ENCODE measurements at regions not wholly inside any gene's neighbourhood (a gene's known extent, or its start where the extent isn't known, plus 50 kb on each side); places are given as distances from the start of the nearest gene placed in this dataset.

GRCh38 chr6:91719414-91719813 is 1132.5 kb upstream of the MAP3K7 start:
- Histone ChIP-seq H3K14ac (ENCODE audit: insufficient read length) (no peak overlapping the region), H2AK5ac (ENCODE audit: low read depth, low read length) (no peak overlapping the region), H3K79me2 (ENCODE audit: control insufficient read depth in 1 of 2, insufficient read depth in 2 of 2, low read length in 2 of 2) (no peaks in the 10 kb centered on the region), H4K20me1 (replicated peaks in 1 of 2; ENCODE audit: control insufficient read depth in 1 of 2, insufficient read depth in 2 of 2, low read length in 2 of 2) (no peaks in the 10 kb centered on the region), H3K27ac (ENCODE audit: low read depth, low read length) (no peak overlapping the region), H3K4me3 (ENCODE audit: extremely low read depth in 1 of 4, insufficient read depth in 2 of 4, low read depth in 3 of 4, low read length in 4 of 4) (no peak overlapping the region), H3K4me2 (ENCODE audit: insufficient read depth in 1 of 2, low read depth in 2 of 2, low read length in 2 of 2) (no peak overlapping the region), H3K23me2 (ENCODE audit: low read depth, low read length) (no peaks in the 10 kb centered on the region), H3K4ac (replicated peaks; ENCODE audit: insufficient read length, low read depth, low read length) (no peak overlapping the region), H2BK5ac (ENCODE audit: low read depth, low read length) (no peak overlapping the region), H3K4me1 (replicated peaks in 1 of 4; ENCODE audit: control insufficient read depth in 3 of 4, insufficient read depth in 4 of 4, low read length in 3 of 4) (no peaks in the 10 kb centered on the region), H3K56ac (replicated peaks; ENCODE audit: insufficient read length, low read depth, low read length) (no peak overlapping the region), H3K23ac (ENCODE audit: insufficient read length) (no peak overlapping the region), H4K91ac (replicated peaks; ENCODE audit: insufficient read length, low read length) (no peak overlapping the region), H3K79me1 (ENCODE audit: low read depth, low read length) (no peaks in the 10 kb centered on the region), H3K9me3 (ENCODE audit: insufficient read depth in 2 of 2, low read depth in 1 of 2, low read length in 1 of 2) (no peaks in the 10 kb centered on the region), H2BK15ac (ENCODE audit: low read length) (no peak overlapping the region), H2BK20ac (ENCODE audit: low read length) (no peak overlapping the region), H3K9ac (replicated peaks in 1 of 4; ENCODE audit: extremely low read depth in 1 of 4, low read depth in 3 of 4, low read length in 3 of 4) (no peak overlapping the region), H2BK120ac (replicated peaks; ENCODE audit: low read depth, low read length) (no peak overlapping the region), H3K36me3 (ENCODE audit: control insufficient read depth in 2 of 4, insufficient read depth in 4 of 4, low read length in 3 of 4) (no peaks in the 10 kb centered on the region), H4K5ac (ENCODE audit: insufficient read length, low read depth, low read length) (no peak overlapping the region), H3K27me3 (replicated peaks in 1 of 4; ENCODE audit: control insufficient read depth in 3 of 4, extremely low read depth in 1 of 4, insufficient read depth in 3 of 4, low read length in 3 of 4) (peaks cover 0 to 1% (median 0%) of the 10 kb centered on the region in 4 experiments; a peak in 1 of 7 replicates), H4K8ac (ENCODE audit: extremely low read depth, insufficient read depth, low read length) (no peak overlapping the region), H2AFZ (ENCODE audit: low read length) (no peak overlapping the region), H2BK12ac (ENCODE audit: low read depth, low read length) (no peak overlapping the region), H3K18ac (ENCODE audit: extremely low read depth, low read length) (no peak overlapping the region)
- ChIA-PET POLR2A (ENCODE audit: partially characterized antibody) (no interaction called here), CTCF (ENCODE audit: partially characterized antibody) (interaction anchor here (0.7 kb wide), 1 partner anchor 1065 kb away, joined by 3 read pairs; no protein-coding TSS in a partner anchor)
- 75% methylated on average over 1 of the region's 1 CpG; no CpG with 5 or more reads in 1 of the 2 experiments for WGBS, 2 experiments (ENCODE audit: extremely low coverage in 1 of 2, insufficient coverage in 1 of 2, insufficient read length in 1 of 2, insufficient replicate concordance in 2 of 2, low coverage in 1 of 2, low lambda C conversion rate in 2 of 2, missing lambda C conversion rate in 1 of 2)
- FAIRE-seq, result no peak
- DNase-seq (ENCODE audit: low read depth in 1 of 2, low spot score in 2 of 2), result no peak
- no peak for TF ChIP-seq NRF1 (IDR thresholded peaks at IDR 0.05; ENCODE audit: low read depth, low read length)
- no peak for TF ChIP-seq SAP30 (IDR thresholded peaks at IDR 0.05; ENCODE audit: insufficient read depth, insufficient replicate concordance, low read length)
- no peak for TF ChIP-seq EP300 (IDR thresholded peaks at IDR 0.05; ENCODE audit: borderline replicate concordance in 1 of 2, low read depth in 2 of 2, low read length in 2 of 2)
- no peak for TF ChIP-seq SIN3A (conservative IDR thresholded peaks at IDR 0.05 in 1 of 2, IDR thresholded peaks at IDR 0.05 in 1 of 2; ENCODE audit: low read depth in 1 of 2, low read length in 2 of 2)
- no peak for TF ChIP-seq CBX8 (IDR thresholded peaks at IDR 0.05; ENCODE audit: borderline replicate concordance, low read depth, low read length)
- no peak for TF ChIP-seq GABPA (IDR thresholded peaks at IDR 0.05; ENCODE audit: borderline replicate concordance, insufficient read depth, low read length)

All from H1 (cell line).